ENCODE measurements at regions not wholly inside any gene's neighbourhood (a gene's known extent, or its start where the extent isn't known, plus 50 kb on each side); places are given as distances from the start of the nearest gene placed in this dataset.

DNA sequence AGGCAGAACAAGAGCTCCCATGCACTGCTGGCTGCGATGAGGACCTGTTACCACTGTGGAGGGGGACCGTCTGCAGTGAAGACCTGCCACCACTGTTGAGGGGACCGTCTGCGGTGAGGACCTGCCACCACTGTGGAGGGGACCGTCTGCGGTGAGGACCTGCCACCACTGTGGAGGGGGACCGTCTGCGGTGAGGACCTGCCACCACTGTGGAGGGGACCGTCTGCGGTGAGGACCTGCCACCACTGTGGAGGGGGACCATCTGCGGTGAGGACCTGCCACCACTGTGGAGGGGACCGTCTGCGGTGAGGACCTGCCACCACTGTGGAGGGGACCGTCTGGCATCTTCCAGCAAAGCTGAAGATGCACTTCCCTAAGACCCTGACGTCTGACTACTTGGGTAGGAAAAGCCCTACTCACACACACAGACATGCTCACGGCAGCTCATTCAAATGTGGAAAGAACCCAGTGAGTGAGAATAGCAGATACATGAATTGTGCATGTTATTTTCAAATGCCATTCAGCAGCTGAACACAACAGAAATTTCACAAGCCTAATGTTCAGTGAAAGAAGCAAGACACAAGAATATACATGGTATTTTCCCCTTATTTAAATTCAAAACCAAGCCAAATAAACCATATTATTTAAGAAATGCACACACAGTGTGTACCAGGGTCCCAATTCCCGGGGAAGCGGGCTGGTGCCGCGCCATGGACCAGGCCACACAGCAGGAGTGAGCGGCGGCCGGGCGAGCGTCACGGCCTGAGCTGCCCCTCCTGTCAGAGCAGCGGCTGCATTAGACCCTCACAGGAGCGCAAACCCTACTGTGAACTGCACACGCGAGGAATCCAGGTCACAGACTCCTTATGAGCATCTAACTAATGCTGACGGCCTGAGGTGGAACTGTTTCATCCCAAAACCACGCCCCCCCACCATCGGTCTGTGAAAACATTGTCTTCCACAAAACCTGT, 64.2 kb upstream of the METRNL start:
- Mint-ChIP-seq H3K4me1 (ENCODE audit: low read depth, unreplicated experiment) (no peaks in the 10 kb centered on the region), H3K4me3 (ENCODE audit: low read depth, unreplicated experiment) (no peak overlapping the region), H3K36me3 (ENCODE audit: insufficient read depth, unreplicated experiment) (no peaks in the 10 kb centered on the region), H3K27ac (ENCODE audit: unreplicated experiment) (no peak overlapping the region), H3K9me3 (ENCODE audit: low read depth, unreplicated experiment) (peaks cover 3% of the 10 kb centered on the region), H3K27me3 (ENCODE audit: unreplicated experiment) (no peaks in the 10 kb centered on the region)
- no TSS peak for BruUV-seq (replicated peaks)
- intact Hi-C loops (cut with micrococcal nuclease; ENCODE audit: unreplicated experiment): no loop called here
- no peak for DNase-seq
- CTCF ChIA-PET: no interaction called here
- TF ChIP-seq, protein P1, sequence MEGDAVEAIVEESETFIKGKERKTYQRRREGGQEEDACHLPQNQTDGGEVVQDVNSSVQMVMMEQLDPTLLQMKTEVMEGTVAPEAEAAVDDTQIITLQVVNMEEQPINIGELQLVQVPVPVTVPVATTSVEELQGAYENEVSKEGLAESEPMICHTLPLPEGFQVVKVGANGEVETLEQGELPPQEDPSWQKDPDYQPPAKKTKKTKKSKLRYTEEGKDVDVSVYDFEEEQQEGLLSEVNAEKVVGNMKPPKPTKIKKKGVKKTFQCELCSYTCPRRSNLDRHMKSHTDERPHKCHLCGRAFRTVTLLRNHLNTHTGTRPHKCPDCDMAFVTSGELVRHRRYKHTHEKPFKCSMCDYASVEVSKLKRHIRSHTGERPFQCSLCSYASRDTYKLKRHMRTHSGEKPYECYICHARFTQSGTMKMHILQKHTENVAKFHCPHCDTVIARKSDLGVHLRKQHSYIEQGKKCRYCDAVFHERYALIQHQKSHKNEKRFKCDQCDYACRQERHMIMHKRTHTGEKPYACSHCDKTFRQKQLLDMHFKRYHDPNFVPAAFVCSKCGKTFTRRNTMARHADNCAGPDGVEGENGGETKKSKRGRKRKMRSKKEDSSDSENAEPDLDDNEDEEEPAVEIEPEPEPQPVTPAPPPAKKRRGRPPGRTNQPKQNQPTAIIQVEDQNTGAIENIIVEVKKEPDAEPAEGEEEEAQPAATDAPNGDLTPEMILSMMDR (IDR thresholded peaks at IDR 0.05; ENCODE audit: unreplicated experiment): no peak

DNA sequence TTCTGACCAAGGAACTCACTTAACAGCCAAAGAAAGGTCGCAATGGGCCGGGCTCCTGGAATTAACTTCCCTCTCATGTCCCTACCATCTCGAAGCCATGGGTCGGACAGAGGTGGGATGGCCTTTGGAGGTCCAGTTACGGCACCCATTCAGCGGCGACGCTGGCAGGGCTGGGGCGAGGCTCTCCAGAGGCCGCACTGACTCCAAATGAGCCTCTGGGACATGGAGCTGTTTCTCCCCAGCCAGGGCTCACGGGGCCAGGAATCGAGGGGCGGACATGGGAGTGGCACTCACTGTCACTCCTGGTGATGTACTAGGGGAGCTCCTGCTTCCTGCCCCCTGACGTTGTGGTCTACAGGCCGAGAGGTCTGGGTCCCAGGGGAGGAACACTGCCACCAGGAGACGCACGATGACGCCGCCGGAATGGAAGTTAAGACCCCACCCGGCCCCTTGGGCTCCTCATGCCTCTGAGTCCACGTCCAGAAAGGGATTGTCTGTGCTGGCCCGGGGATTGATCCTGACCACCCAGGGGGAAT, 60.7 kb upstream of the METRNL start:
- peaks cover 3% of the 10 kb centered on the region for H3K9me3 Mint-ChIP-seq (ENCODE audit: low read depth, unreplicated experiment)
- no peaks in the 10 kb centered on the region for H3K4me1 Mint-ChIP-seq (ENCODE audit: low read depth, unreplicated experiment)
- H3K4me3 Mint-ChIP-seq (ENCODE audit: low read depth, unreplicated experiment): no peak overlapping the region
- intact Hi-C loops (cut with micrococcal nuclease; ENCODE audit: unreplicated experiment): no loop called here
- BruUV-seq (replicated peaks): no TSS peak
- H3K36me3 Mint-ChIP-seq (ENCODE audit: insufficient read depth, unreplicated experiment): no peaks in the 10 kb centered on the region
- no peak for DNase-seq
- no peak overlapping the region for H3K27ac Mint-ChIP-seq (ENCODE audit: unreplicated experiment)
- CTCF ChIA-PET: no interaction called here
- TF ChIP-seq, protein P1 (IDR thresholded peaks at IDR 0.05; ENCODE audit: unreplicated experiment): no peak
- H3K27me3 Mint-ChIP-seq (ENCODE audit: unreplicated experiment): no peaks in the 10 kb centered on the region

DNA sequence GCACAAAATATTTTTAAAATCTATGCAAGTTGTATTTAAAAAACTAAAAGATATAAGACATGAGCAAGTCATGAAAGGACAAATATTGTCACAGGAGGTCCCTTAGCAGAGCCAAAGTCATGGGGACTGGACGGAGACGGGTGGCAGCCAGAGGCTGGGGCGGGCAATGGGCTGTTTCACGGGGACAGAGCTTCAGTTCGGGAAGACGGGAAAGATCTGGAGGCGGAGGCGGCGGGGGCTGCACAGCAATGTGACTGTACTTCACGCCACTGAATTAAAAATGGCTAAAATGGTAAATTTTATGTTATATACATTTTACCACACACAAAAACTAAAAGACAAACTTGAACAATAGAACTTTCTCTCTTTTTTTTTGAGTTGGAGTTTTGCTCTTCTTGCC, 60.0 kb upstream of the METRNL start:
- TF ChIP-seq, protein P1 (IDR thresholded peaks at IDR 0.05; ENCODE audit: unreplicated experiment): no peak
- Mint-ChIP-seq H3K4me3 (ENCODE audit: low read depth, unreplicated experiment) (no peak overlapping the region), H3K36me3 (ENCODE audit: insufficient read depth, unreplicated experiment) (no peaks in the 10 kb centered on the region), H3K4me1 (ENCODE audit: low read depth, unreplicated experiment) (no peaks in the 10 kb centered on the region), H3K27ac (ENCODE audit: unreplicated experiment) (no peak overlapping the region), H3K27me3 (ENCODE audit: unreplicated experiment) (no peaks in the 10 kb centered on the region), H3K9me3 (ENCODE audit: low read depth, unreplicated experiment) (peaks cover 3% of the 10 kb centered on the region)
- no TSS peak for BruUV-seq (replicated peaks)
- CTCF ChIA-PET: no interaction called here
- intact Hi-C loops (cut with micrococcal nuclease; ENCODE audit: unreplicated experiment): no loop called here
- no peak for DNase-seq

DNA sequence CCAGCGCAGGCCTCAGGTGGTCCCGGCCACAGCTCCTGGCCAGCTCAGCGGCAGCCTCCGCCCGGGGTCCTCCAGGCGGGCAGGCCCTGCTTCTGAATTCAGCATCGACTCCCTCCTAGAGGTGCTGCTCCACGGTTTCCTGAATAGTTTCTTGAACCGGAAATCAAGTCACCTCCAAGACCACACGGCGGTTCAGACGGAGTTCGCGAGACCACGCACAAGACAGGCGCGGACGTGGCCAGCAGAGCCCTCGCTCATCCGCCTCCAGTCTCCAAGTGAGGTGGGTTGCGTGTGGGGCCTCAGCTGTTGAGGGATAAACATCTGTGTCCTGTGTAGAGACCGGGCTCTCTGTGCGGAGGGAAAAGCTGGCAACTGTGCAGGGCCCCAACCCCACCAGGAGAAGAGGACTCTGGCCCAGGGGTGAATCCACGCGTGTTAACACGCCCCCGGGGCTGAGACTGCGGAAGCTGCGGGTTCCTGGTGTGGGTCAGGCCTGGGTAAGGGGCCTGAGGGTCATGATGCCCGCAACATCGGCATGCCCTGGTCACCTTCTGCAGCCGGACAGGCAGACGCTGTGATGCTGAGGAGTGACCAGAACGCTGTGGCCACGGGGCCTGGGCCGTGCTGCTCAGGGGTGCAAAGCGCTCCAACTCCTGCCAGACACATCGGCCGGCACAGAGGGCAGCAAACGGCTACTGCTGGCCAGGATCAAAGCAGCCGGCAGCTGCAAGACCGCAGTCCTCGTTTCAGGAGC, 55.0 kb upstream of the METRNL start:
- CTCF ChIA-PET: interaction anchor here (0.6 kb wide), 1 partner anchor 569 kb away, joined by 3 read pairs; no protein-coding TSS in a partner anchor
- no TSS peak for BruUV-seq (replicated peaks)
- intact Hi-C loops (cut with micrococcal nuclease; ENCODE audit: unreplicated experiment): no loop called here
- Mint-ChIP-seq H3K4me1 (ENCODE audit: low read depth, unreplicated experiment) (no peaks in the 10 kb centered on the region), H3K9me3 (ENCODE audit: low read depth, unreplicated experiment) (peaks cover 3% of the 10 kb centered on the region), H3K27me3 (ENCODE audit: unreplicated experiment) (no peaks in the 10 kb centered on the region), H3K4me3 (ENCODE audit: low read depth, unreplicated experiment) (no peak overlapping the region), H3K36me3 (ENCODE audit: insufficient read depth, unreplicated experiment) (peaks cover 5% of the 10 kb centered on the region), H3K27ac (ENCODE audit: unreplicated experiment) (no peak overlapping the region)
- DNase-seq: no peak
- TF ChIP-seq, protein P1 (IDR thresholded peaks at IDR 0.05; ENCODE audit: unreplicated experiment): no peak

All from Calu3 (cell line).